Choroid plexus epithelial cell (primary cell): ENCODE measurements at regions not wholly inside any gene's neighbourhood (a gene's known extent, or its start where the extent isn't known, plus 50 kb on each side); places are given as distances from the start of the nearest gene placed in this dataset.

Source experiments
- DNase-seq: peaks from one replicate; pipeline ENCODE4 v3.0.0-alpha.2; 2010; ENCODE audit warnings: low read depth
- H3K4me3 ChIP-seq: 2 replicates; pipeline ENCODE4 v1.5.1; 2011; ENCODE audit warnings: low read depth, mild to moderate bottlenecking, control low read depth, low read length, moderate library complexity
- CTCF ChIP-seq: conservative IDR thresholded peaks from 2 replicates; pipeline ENCODE4 v1.5.1; 2011; ENCODE audit warnings: low read depth, mild to moderate bottlenecking, control low read depth, inconsistent platforms, low read length, moderate library complexity

GRCh38 chr15:79689030-79689429 lies 207.8 kb downstream of the MTHFS start:
- H3K4me3 ChIP-seq = no peak overlapping the region
- DNase-seq = no peak
- no peak for TF ChIP-seq CTCF

- no peak for TF ChIP-seq CTCF
- no peak for DNase-seq
- H3K4me3 ChIP-seq = no peak overlapping the region
These were observed 195.8 kb downstream of the MTHFS start for GRCh38 chr15:79700951-79701480.

GRCh38 chr15:79702621-79703020 lies 194.2 kb downstream of the MTHFS start:
- DNase-seq = no peak
- no peak for TF ChIP-seq CTCF
- no peak overlapping the region for H3K4me3 ChIP-seq

- DNase-seq = no peak
- H3K4me3 ChIP-seq = no peak overlapping the region
- no peak for TF ChIP-seq CTCF
These were observed 175.6 kb downstream of the MTHFS start for GRCh38 chr15:79721256-79721655.

GRCh38 chr15:79724312-79724711 lies 172.5 kb downstream of the MTHFS start:
- no peak for TF ChIP-seq CTCF
- peak; percentile 72 for DNase-seq
- no peak overlapping the region for H3K4me3 ChIP-seq

GRCh38 chr15:79724804-79725203 lies 172.0 kb downstream of the MTHFS start:
- TF ChIP-seq CTCF = no peak
- no peak overlapping the region for H3K4me3 ChIP-seq
- no peak for DNase-seq

GRCh38 chr15:79728867-79729266 lies 167.9 kb downstream of the MTHFS start:
- no peak for TF ChIP-seq CTCF
- no peak overlapping the region for H3K4me3 ChIP-seq
- no peak for DNase-seq
